D721Med (cell line): ENCODE measurements at regions not wholly inside any gene's neighbourhood (a gene's known extent, or its start where the extent isn't known, plus 50 kb on each side); places are given as distances from the start of the nearest gene placed in this dataset.
"Not testable (repeated sequence)": the region's sequence is repeated elsewhere in the genome, so short reads cannot be mapped to it uniquely, and the experiment has no call there.

ENCODE experiments used
- DNase-seq: peaks from one replicate; pipeline ENCODE4 v3.0.0; 2011; ENCODE audit warnings: low spot score; ENCODE audit not compliant: insufficient read length
- FAIRE-seq: peaks from 2 replicates; lab custom pipeline; 2011; peaks lifted over from hg19 to GRCh38; lab: Jason Lieb, UNC
- CTCF ChIP-seq: IDR thresholded peaks from 2 replicates; pipeline ENCODE4 v1.5.1; 2012; ENCODE audit warnings: mild to moderate bottlenecking, control low read depth; ENCODE audit not compliant: insufficient read depth; ENCODE audit errors: missing control alignments

- no peak for DNase-seq
Measured at GRCh38 chr11:41795004-41795403, 335.6 kb upstream of the LRRC4C start.

GRCh38 chr11:41799754-41800153 lies 340.3 kb upstream of the LRRC4C start:
- FAIRE-seq: no peak
- no peak for DNase-seq
- TF ChIP-seq CTCF: no peak

More at GRCh38 chr11:41795004-41795403, 335.6 kb upstream of the LRRC4C start:
- FAIRE-seq: no peak
- no peak for TF ChIP-seq CTCF

- no peak for DNase-seq
- no peak for FAIRE-seq
- TF ChIP-seq CTCF: no peak
Measured at GRCh38 chr11:41803895-41804294, 344.4 kb upstream of the LRRC4C start.

- no peak for DNase-seq
- no peak for FAIRE-seq
- TF ChIP-seq CTCF: no peak
Measured at GRCh38 chr11:41816396-41816795, 356.9 kb upstream of the LRRC4C start.

- not testable (repeated sequence) for DNase-seq, FAIRE-seq
Measured at GRCh38 chr11:41824287-41824686, 364.8 kb upstream of the LRRC4C start.

GRCh38 chr11:41826085-41826484 lies 366.6 kb upstream of the LRRC4C start:
- DNase-seq: no peak
- no peak for FAIRE-seq
- no peak for TF ChIP-seq CTCF

GRCh38 chr11:41836431-41836830 lies 377.0 kb upstream of the LRRC4C start:
- no peak for FAIRE-seq
- TF ChIP-seq CTCF: no peak
- no peak for DNase-seq

- DNase-seq (no peak), FAIRE-seq (no peak)
- TF ChIP-seq CTCF: no peak
Measured at GRCh38 chr11:41842673-41843072, 383.2 kb upstream of the LRRC4C start.
